ENCODE measurements at regions not wholly inside any gene's neighbourhood (a gene's known extent, or its start where the extent isn't known, plus 50 kb on each side); places are given as distances from the start of the nearest gene placed in this dataset.

GRCh38 chr15:66981771-66982170 lies 83.6 kb upstream of the SMAD3 start:
- DNase-seq (ENCODE audit: low read depth) = no peak
- in situ Hi-C loops (cut with HindIII; ENCODE audit: low sequenced_read_pairs) = no loop called here
- no peak overlapping the region for H3K4me3 ChIP-seq (ENCODE audit: low read depth, low read length)
- TF ChIP-seq CTCF (IDR thresholded peaks at IDR 0.05; ENCODE audit: low read depth, low read length, missing control alignments) = no peak

- H3K4me3 ChIP-seq (ENCODE audit: low read depth, low read length) = no peak overlapping the region
- no peak for DNase-seq (ENCODE audit: low read depth)
- no peak for TF ChIP-seq CTCF (IDR thresholded peaks at IDR 0.05; ENCODE audit: low read depth, low read length, missing control alignments)
- in situ Hi-C loops (cut with HindIII; ENCODE audit: low sequenced_read_pairs) = no loop called here
Observed at GRCh38 chr15:66982250-66982649, 83.2 kb upstream of the SMAD3 start.

GRCh38 chr15:66982816-66983215 lies 82.6 kb upstream of the SMAD3 start:
- TF ChIP-seq CTCF (IDR thresholded peaks at IDR 0.05; ENCODE audit: low read depth, low read length, missing control alignments) = no peak
- no peak for DNase-seq (ENCODE audit: low read depth)
- in situ Hi-C loops (cut with HindIII; ENCODE audit: low sequenced_read_pairs) = no loop called here
- H3K4me3 ChIP-seq (ENCODE audit: low read depth, low read length) = no peak overlapping the region

GRCh38 chr15:66985653-66986052 lies 79.7 kb upstream of the SMAD3 start:
- in situ Hi-C loops (cut with HindIII; ENCODE audit: low sequenced_read_pairs) = no loop called here
- DNase-seq (ENCODE audit: low read depth) = no peak
- no peak for TF ChIP-seq CTCF (IDR thresholded peaks at IDR 0.05; ENCODE audit: low read depth, low read length, missing control alignments)
- H3K4me3 ChIP-seq (ENCODE audit: low read depth, low read length) = no peak overlapping the region

- H3K4me3 ChIP-seq (ENCODE audit: low read depth, low read length) = no peak overlapping the region
- in situ Hi-C loops (cut with HindIII; ENCODE audit: low sequenced_read_pairs) = no loop called here
- DNase-seq (ENCODE audit: low read depth) = no peak
- TF ChIP-seq CTCF (IDR thresholded peaks at IDR 0.05; ENCODE audit: low read depth, low read length, missing control alignments) = no peak
Observed at GRCh38 chr15:66986951-66987350, 78.5 kb upstream of the SMAD3 start.

- no peak overlapping the region for H3K4me3 ChIP-seq (ENCODE audit: low read depth, low read length)
- TF ChIP-seq CTCF (IDR thresholded peaks at IDR 0.05; ENCODE audit: low read depth, low read length, missing control alignments) = no peak
- DNase-seq (ENCODE audit: low read depth) = no peak
- in situ Hi-C loops (cut with HindIII; ENCODE audit: low sequenced_read_pairs) = no loop called here
Observed at GRCh38 chr15:66993090-66993489, 72.3 kb upstream of the SMAD3 start.

Data from astrocyte of the cerebellum (primary cell).